HT-29 (cell line): ENCODE measurements at regions not wholly inside any gene's neighbourhood (a gene's known extent, or its start where the extent isn't known, plus 50 kb on each side); places are given as distances from the start of the nearest gene placed in this dataset.
"Not testable (repeated sequence)": the region's sequence is repeated elsewhere in the genome, so short reads cannot be mapped to it uniquely, and the experiment has no call there.

Experiments used
- DNase-seq: peaks from one replicate; pipeline ENCODE4 v3.0.0-alpha.2; 2015; ENCODE audit warnings: low spot score

GRCh38 chr9:134559013-134559412, 82.6 kb upstream of the COL5A1 start:
- no peak for DNase-seq

GRCh38 chr9:134560206-134560605, 81.4 kb upstream of the COL5A1 start:
- no peak for DNase-seq

- no peak for DNase-seq
Measured at GRCh38 chr9:134560654-134561053, 80.9 kb upstream of the COL5A1 start.

GRCh38 chr9:134561427-134562145, 80.0 kb upstream of the COL5A1 start:
- DNase-seq: no peak

- no peak for DNase-seq
Measured at GRCh38 chr9:134562146-134562849, 79.3 kb upstream of the COL5A1 start.

GRCh38 chr9:134563397-134563796, 78.2 kb upstream of the COL5A1 start:
- DNase-seq: no peak

GRCh38 chr9:134564431-134565170, 77.0 kb upstream of the COL5A1 start:
- no peak for DNase-seq

GRCh38 chr9:134565316-134565915, 76.2 kb upstream of the COL5A1 start:
- no peak for DNase-seq

- no peak for DNase-seq
Measured at GRCh38 chr9:134566196-134566847, 75.3 kb upstream of the COL5A1 start.

GRCh38 chr9:134566936-134567335, 74.7 kb upstream of the COL5A1 start:
- DNase-seq: no peak

GRCh38 chr9:134568116-134568515, 73.5 kb upstream of the COL5A1 start:
- DNase-seq: no peak

GRCh38 chr9:134568811-134569210, 72.8 kb upstream of the COL5A1 start:
- no peak for DNase-seq

- DNase-seq: no peak
Measured at GRCh38 chr9:134569626-134570025, 72.0 kb upstream of the COL5A1 start.

GRCh38 chr9:134570151-134570621, 71.4 kb upstream of the COL5A1 start:
- DNase-seq: no peak

GRCh38 chr9:134570711-134571325, 70.8 kb upstream of the COL5A1 start:
- no peak for DNase-seq

- no peak for DNase-seq
Measured at GRCh38 chr9:134571326-134571931, 70.2 kb upstream of the COL5A1 start.

- no peak for DNase-seq
Measured at GRCh38 chr9:134571946-134572917, 69.4 kb upstream of the COL5A1 start.

GRCh38 chr9:134574686-134575085, 66.9 kb upstream of the COL5A1 start:
- DNase-seq: not testable (repeated sequence)
